8988T (cell line): ENCODE measurements at regions not wholly inside any gene's neighbourhood (a gene's known extent, or its start where the extent isn't known, plus 50 kb on each side); places are given as distances from the start of the nearest gene placed in this dataset.
"Not testable (repeated sequence)": the region's sequence is repeated elsewhere in the genome, so short reads cannot be mapped to it uniquely, and the experiment has no call there.

Source experiments
- DNase-seq: peaks from one replicate; pipeline ENCODE4 v3.0.0; 2011

- no peak for DNase-seq
These were observed 282.9 kb downstream of the ALG10 start for GRCh38 chr12:34305176-34305575.

- no peak for DNase-seq
These were observed 284.0 kb downstream of the ALG10 start for GRCh38 chr12:34306133-34306830.

- DNase-seq: not testable (repeated sequence)
These were observed 287.8 kb downstream of the ALG10 start for GRCh38 chr12:34309806-34310804.

GRCh38 chr12:34311337-34311736 lies 289.0 kb downstream of the ALG10 start:
- DNase-seq: no peak

- DNase-seq: no peak
These were observed 305.4 kb downstream of the ALG10 start for GRCh38 chr12:34327671-34328070.

- DNase-seq: no peak
These were observed 311.0 kb downstream of the ALG10 start for GRCh38 chr12:34333337-34333736.

GRCh38 chr12:34334538-34334937 lies 312.2 kb downstream of the ALG10 start:
- DNase-seq: no peak

- DNase-seq: no peak
These were observed 312.9 kb downstream of the ALG10 start for GRCh38 chr12:34334953-34335743.

- no peak for DNase-seq
These were observed 313.5 kb downstream of the ALG10 start for GRCh38 chr12:34335819-34336262.

- DNase-seq: no peak
These were observed 314.5 kb downstream of the ALG10 start for GRCh38 chr12:34336619-34337465.

- no peak for DNase-seq
These were observed 316.5 kb downstream of the ALG10 start for GRCh38 chr12:34338751-34339150.

GRCh38 chr12:34339922-34340321 lies 317.6 kb downstream of the ALG10 start:
- no peak for DNase-seq

GRCh38 chr12:34340534-34341361 lies 318.5 kb downstream of the ALG10 start:
- DNase-seq: no peak

- DNase-seq: no peak
These were observed 319.1 kb downstream of the ALG10 start for GRCh38 chr12:34341362-34341733.

GRCh38 chr12:34342048-34342447 lies 319.8 kb downstream of the ALG10 start:
- DNase-seq: no peak

GRCh38 chr12:34343345-34343744 lies 321.0 kb downstream of the ALG10 start:
- DNase-seq: no peak

GRCh38 chr12:34343766-34344165 lies 321.5 kb downstream of the ALG10 start:
- no peak for DNase-seq

- no peak for DNase-seq
These were observed 322.7 kb downstream of the ALG10 start for GRCh38 chr12:34344851-34345522.

GRCh38 chr12:34345801-34346200 lies 323.5 kb downstream of the ALG10 start:
- no peak for DNase-seq

- DNase-seq: no peak
These were observed 324.2 kb downstream of the ALG10 start for GRCh38 chr12:34346372-34347034.
